K562 (cell line): ENCODE measurements at regions not wholly inside any gene's neighbourhood (a gene's known extent, or its start where the extent isn't known, plus 50 kb on each side); places are given as distances from the start of the nearest gene placed in this dataset.

ENCODE experiments used
- ATAC-seq: fragments of 200-7000 bp; cut with Tn5 transposase; 3 replicates; pipeline ENCODE4 v1.9.1; 2020; ENCODE audit warnings: moderate library complexity
- BruUV-seq: library from RNA; stranded (reverse); fragments of 400-500 nt; replicated peaks from 2 replicates; lab custom pipeline; 2021; lab: Mats Ljungman, UMichigan
- CTCF ChIA-PET: fragments of 300-600 bp; formaldehyde crosslinking; extraction: SDS; loops from one replicate; lab custom pipeline; 2021; ENCODE audit warnings: low intra/inter-chr PET ratio; lab: Yijun Ruan, JAX
- POLR2A ChIA-PET: fragments of 300-600, 350-650 bp; sonication (Branson Sonifier 250); formaldehyde crosslinking; extraction: SDS; loops from one replicate; lab custom pipeline; 2021; ENCODE audit warnings: antibody characterized with exemption, inconsistent platforms; lab: Yijun Ruan, JAX
- DNase-seq, 4 experiments: peaks; one replicate each; pipeline versions ENCODE4 v3.0.0 to v3.0.0-alpha.2; 2011 to 2018; ENCODE audit warnings: low spot score in 3 of 4, mixed read lengths in 3 of 4; ENCODE audit errors: extremely low read depth in 1 of 4
- FAIRE-seq: peaks from 2 replicates; lab custom pipeline; 2011; peaks lifted over from hg19 to GRCh38; lab: Jason Lieb, UNC
- H2AFZ ChIP-seq: 2 replicates; pipeline ENCODE4 v1.6.0; 2011; ENCODE audit warnings: low read depth, low read length, control low read depth, inconsistent platforms
- H3K27ac ChIP-seq: fragments of 200-600 bp; 3 replicates; pipeline ENCODE4 v1.8.0; 2011; ENCODE audit warnings: low read depth, mild to moderate bottlenecking, control low read depth, inconsistent platforms, low read length, moderate library complexity, mixed read lengths; ENCODE audit errors: extremely low read depth
- H3K27me3 ChIP-seq, 2 experiments: fragments of 300-600 bp in 1 of 2; 2 replicates in 1 of 2; 3 replicates in 1 of 2; pipeline versions ENCODE4 v1.6.0 to v1.8.0; 2011; ENCODE audit warnings: inconsistent platforms in 2 of 2, low read length in 2 of 2, mild to moderate bottlenecking in 1 of 2, mixed read lengths in 1 of 2, moderate library complexity in 1 of 2; ENCODE audit not compliant: control insufficient read depth in 2 of 2, insufficient read depth in 2 of 2
- H3K36me3 ChIP-seq: fragments of 300-600 bp; 3 replicates; pipeline ENCODE4 v1.8.0; 2011; ENCODE audit warnings: mild to moderate bottlenecking, low read length, inconsistent platforms; ENCODE audit not compliant: control insufficient read depth, insufficient read depth
- H3K4me1 ChIP-seq, 2 experiments: fragments of 200-600 bp in 1 of 2; replicated peaks in 1 of 2; 2 replicates in 1 of 2; 3 replicates in 1 of 2; pipeline versions ENCODE4 v1.5.1 to v1.8.0; 2011; ENCODE audit warnings: inconsistent platforms in 2 of 2, low read length in 2 of 2, mild to moderate bottlenecking in 1 of 2, mixed read lengths in 1 of 2, moderate library complexity in 1 of 2; ENCODE audit not compliant: control insufficient read depth in 2 of 2, insufficient read depth in 2 of 2
- H3K4me2 ChIP-seq: 2 replicates; pipeline ENCODE4 v1.6.1; 2011; ENCODE audit warnings: low read length, control low read depth, inconsistent platforms, mixed read lengths; ENCODE audit not compliant: insufficient read depth
- H3K4me3 ChIP-seq: fragments of 200-600 bp; sonication (generic), shearing (Covaris generic); 2 replicates; pipeline ENCODE4 v1.5.1; 2016; ENCODE audit warnings: control low read depth, inconsistent platforms
- H3K79me2 ChIP-seq: fragments of 200-600 bp; 3 replicates; pipeline ENCODE4 v1.8.0; 2011; ENCODE audit warnings: low read length, inconsistent platforms; ENCODE audit not compliant: control insufficient read depth, insufficient read depth
- H3K9ac ChIP-seq, 2 experiments: 2 replicates each; pipeline versions ENCODE4 v1.6.0 to v1.6.1; 2011; ENCODE audit warnings: low read depth in 2 of 2, low read length in 2 of 2, control low read depth in 1 of 2, inconsistent platforms in 1 of 2, mild to moderate bottlenecking in 1 of 2, mixed read lengths in 1 of 2; ENCODE audit not compliant: insufficient read depth in 1 of 2
- H3K9me1 ChIP-seq: one replicate; pipeline ENCODE4 v1.6.0; 2011; ENCODE audit warnings: inconsistent platforms, mild to moderate bottlenecking, low read length, moderate library complexity; ENCODE audit not compliant: control insufficient read depth, insufficient read depth
- H3K9me3 ChIP-seq: replicated peaks from 2 replicates; pipeline ENCODE4 v1.5.1; 2011; ENCODE audit warnings: low read depth, low read length, inconsistent platforms; ENCODE audit not compliant: control insufficient read depth, insufficient read depth
- H4K20me1 ChIP-seq: replicated peaks from 2 replicates; pipeline ENCODE4 v1.6.1; 2011; ENCODE audit warnings: low read length, inconsistent platforms, mixed read lengths; ENCODE audit not compliant: control insufficient read depth, insufficient read depth
- CAMTA2 ChIP-seq: fragments of 250-450 bp; sonication (Bioruptor Pico); conservative IDR thresholded peaks from 2 replicates; pipeline ENCODE4 v1.5.1; 2022
- GATAD2A ChIP-seq: fragments of 450-650 bp; IDR thresholded peaks from 2 replicates; pipeline ENCODE4 v1.6.1; 2017
- IFI16 ChIP-seq: fragments of 250-450 bp; sonication (Bioruptor Pico); IDR thresholded peaks from 2 replicates; pipeline ENCODE4 v2.1.2; 2022; ENCODE audit warnings: mild to moderate bottlenecking, inconsistent platforms
- PHF8 ChIP-seq: fragments of 200-600 bp; sonication (generic); IDR thresholded peaks from 2 replicates; pipeline ENCODE4 v1.6.1; 2012; ENCODE audit warnings: mixed run types, mild to moderate bottlenecking, inconsistent platforms, low read length, moderate library complexity, borderline replicate concordance
- STAG1 ChIP-seq: sonication (generic); formaldehyde crosslinking; IDR thresholded peaks from 2 replicates; pipeline ENCODE4 v1.5.0; 2020; ENCODE audit warnings: missing genetic modification reagents, borderline replicate concordance
- TRIM24 ChIP-seq, 2 experiments: fragments of 450-650 bp; IDR thresholded peaks; 2 replicates each; pipeline ENCODE4 v1.6.1; 2016
- ZC3H11A ChIP-seq: IDR thresholded peaks from 2 replicates; pipeline ENCODE4 v1.6.1; 2012; ENCODE audit warnings: low read depth, low read length, improper control_type of control experiment
- ZNF696 ChIP-seq: fragments of 250-450 bp; sonication (Bioruptor Pico); conservative IDR thresholded peaks from 2 replicates; pipeline ENCODE4 v1.4.0; 2020; ENCODE audit warnings: mild to moderate bottlenecking, moderate library complexity
- WGBS: fragments of 100-300 bp; shearing (Covaris generic); methylation state at CpG from one replicate; pipeline ENCODE4 v1.1.6; 2016; ENCODE audit warnings: low coverage, mixed read lengths; ENCODE audit not compliant: insufficient coverage; ENCODE audit errors: missing lambda C conversion rate; 5-methylcytosine and 5-hydroxymethylcytosine counted together
- in situ Hi-C: fragments of 300-500 bp; cut with MboI; formaldehyde crosslinking; loops from 4 replicates; pipeline ENCODE4 v1.15.0; 2018; ENCODE audit warnings: inconsistent platforms, mixed read lengths
- intact Hi-C: fragments of 100-400 bp; cut with micrococcal nuclease; formaldehyde crosslinking; loops from 2 replicates; pipeline ENCODE4 v1.14.2; 2022
- TF ChIP-seq, protein P1 (sequence below): fragments of 450-650 bp; formaldehyde crosslinking; IDR thresholded peaks from 2 replicates; pipeline ENCODE4 v1.4.0; 2022; ENCODE audit warnings: mild to moderate bottlenecking, moderate library complexity
- TF ChIP-seq, protein P2 (sequence below): fragments of 450-650 bp; IDR thresholded peaks from 2 replicates; pipeline ENCODE4 v1.6.1; 2016; ENCODE audit warnings: low read depth
- TF ChIP-seq, protein P3 (sequence below): fragments of 250-450 bp; sonication (Bioruptor Pico); IDR thresholded peaks from 2 replicates; pipeline ENCODE4 v1.5.0; 2021; ENCODE audit warnings: mild to moderate bottlenecking, moderate library complexity

DNA sequence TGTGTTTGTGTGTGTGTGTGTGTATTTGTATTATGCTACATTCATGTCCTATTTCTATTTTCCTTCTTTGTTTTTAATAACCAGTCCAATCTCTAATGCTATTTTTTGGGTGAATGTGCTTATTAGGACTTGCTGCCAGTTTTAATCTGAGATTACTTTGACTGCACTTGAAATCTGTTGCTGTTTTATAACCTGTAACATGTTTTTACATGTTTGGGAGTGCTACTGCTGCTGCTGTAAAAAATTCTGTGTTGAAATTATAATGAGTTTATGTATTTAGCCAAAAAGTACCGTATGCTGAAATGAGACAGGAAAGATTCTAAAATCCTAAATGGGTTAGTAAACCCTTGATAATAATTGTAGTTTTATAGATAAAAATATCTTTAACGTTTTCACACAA, 104.7 kb upstream of the SSBP2 start:
- no TSS peak for BruUV-seq
- H3K9me3 ChIP-seq, result no peaks in the 10 kb centered on the region
- DNase-seq, result no peak
- POLR2A ChIA-PET, result no interaction called here
- no peaks in the 10 kb centered on the region for H3K9me1 ChIP-seq
- intact Hi-C loops, result loop anchor here (10.0 kb wide), 1 partner anchor 369 kb away; no protein-coding TSS in a partner anchor
- peaks cover 9% of the 10 kb centered on the region; the same call in 1 of the 3 replicates for H3K79me2 ChIP-seq
- 20% methylated on average over 2 of the region's 2 CpGs for WGBS
- no peaks in the 10 kb centered on the region for H3K36me3 ChIP-seq
- no peak for FAIRE-seq
- in situ Hi-C loops, result no loop called here
- H3K27ac ChIP-seq, result no peak overlapping the region; the same call in 2 of the 3 replicates
- CTCF ChIA-PET, result no interaction called here
- no peaks in the 10 kb centered on the region for H3K27me3 ChIP-seq
- peaks cover 28 to 33% of the 10 kb centered on the region in 2 experiments for H3K4me1 ChIP-seq
- H3K9ac ChIP-seq, result no peak overlapping the region; a peak in 1 of 4 replicates
- no peak overlapping the region for H3K4me3 ChIP-seq
- no peak for ATAC-seq
- H2AFZ ChIP-seq, result peak overlapping the region; percentile 54; the same call in 1 of the 2 replicates
- H3K4me2 ChIP-seq, result no peak overlapping the region
- no peaks in the 10 kb centered on the region for H4K20me1 ChIP-seq
- TF ChIP-seq ZC3H11A (no peak), IFI16 (no peak), PHF8 (no peak), CAMTA2 (CRISPR knock-in tag) (no peak), ZNF696 (no peak), TRIM24 (IDR thresholded peaks at IDR 0.05) (no peak), GATAD2A (no peak), STAG1 (CRISPR knock-in tag) (no peak)
- TF ChIP-seq, protein P1, sequence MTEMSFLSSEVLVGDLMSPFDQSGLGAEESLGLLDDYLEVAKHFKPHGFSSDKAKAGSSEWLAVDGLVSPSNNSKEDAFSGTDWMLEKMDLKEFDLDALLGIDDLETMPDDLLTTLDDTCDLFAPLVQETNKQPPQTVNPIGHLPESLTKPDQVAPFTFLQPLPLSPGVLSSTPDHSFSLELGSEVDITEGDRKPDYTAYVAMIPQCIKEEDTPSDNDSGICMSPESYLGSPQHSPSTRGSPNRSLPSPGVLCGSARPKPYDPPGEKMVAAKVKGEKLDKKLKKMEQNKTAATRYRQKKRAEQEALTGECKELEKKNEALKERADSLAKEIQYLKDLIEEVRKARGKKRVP (CRISPR knock-in tag), result no peak
- TF ChIP-seq, protein P2, sequence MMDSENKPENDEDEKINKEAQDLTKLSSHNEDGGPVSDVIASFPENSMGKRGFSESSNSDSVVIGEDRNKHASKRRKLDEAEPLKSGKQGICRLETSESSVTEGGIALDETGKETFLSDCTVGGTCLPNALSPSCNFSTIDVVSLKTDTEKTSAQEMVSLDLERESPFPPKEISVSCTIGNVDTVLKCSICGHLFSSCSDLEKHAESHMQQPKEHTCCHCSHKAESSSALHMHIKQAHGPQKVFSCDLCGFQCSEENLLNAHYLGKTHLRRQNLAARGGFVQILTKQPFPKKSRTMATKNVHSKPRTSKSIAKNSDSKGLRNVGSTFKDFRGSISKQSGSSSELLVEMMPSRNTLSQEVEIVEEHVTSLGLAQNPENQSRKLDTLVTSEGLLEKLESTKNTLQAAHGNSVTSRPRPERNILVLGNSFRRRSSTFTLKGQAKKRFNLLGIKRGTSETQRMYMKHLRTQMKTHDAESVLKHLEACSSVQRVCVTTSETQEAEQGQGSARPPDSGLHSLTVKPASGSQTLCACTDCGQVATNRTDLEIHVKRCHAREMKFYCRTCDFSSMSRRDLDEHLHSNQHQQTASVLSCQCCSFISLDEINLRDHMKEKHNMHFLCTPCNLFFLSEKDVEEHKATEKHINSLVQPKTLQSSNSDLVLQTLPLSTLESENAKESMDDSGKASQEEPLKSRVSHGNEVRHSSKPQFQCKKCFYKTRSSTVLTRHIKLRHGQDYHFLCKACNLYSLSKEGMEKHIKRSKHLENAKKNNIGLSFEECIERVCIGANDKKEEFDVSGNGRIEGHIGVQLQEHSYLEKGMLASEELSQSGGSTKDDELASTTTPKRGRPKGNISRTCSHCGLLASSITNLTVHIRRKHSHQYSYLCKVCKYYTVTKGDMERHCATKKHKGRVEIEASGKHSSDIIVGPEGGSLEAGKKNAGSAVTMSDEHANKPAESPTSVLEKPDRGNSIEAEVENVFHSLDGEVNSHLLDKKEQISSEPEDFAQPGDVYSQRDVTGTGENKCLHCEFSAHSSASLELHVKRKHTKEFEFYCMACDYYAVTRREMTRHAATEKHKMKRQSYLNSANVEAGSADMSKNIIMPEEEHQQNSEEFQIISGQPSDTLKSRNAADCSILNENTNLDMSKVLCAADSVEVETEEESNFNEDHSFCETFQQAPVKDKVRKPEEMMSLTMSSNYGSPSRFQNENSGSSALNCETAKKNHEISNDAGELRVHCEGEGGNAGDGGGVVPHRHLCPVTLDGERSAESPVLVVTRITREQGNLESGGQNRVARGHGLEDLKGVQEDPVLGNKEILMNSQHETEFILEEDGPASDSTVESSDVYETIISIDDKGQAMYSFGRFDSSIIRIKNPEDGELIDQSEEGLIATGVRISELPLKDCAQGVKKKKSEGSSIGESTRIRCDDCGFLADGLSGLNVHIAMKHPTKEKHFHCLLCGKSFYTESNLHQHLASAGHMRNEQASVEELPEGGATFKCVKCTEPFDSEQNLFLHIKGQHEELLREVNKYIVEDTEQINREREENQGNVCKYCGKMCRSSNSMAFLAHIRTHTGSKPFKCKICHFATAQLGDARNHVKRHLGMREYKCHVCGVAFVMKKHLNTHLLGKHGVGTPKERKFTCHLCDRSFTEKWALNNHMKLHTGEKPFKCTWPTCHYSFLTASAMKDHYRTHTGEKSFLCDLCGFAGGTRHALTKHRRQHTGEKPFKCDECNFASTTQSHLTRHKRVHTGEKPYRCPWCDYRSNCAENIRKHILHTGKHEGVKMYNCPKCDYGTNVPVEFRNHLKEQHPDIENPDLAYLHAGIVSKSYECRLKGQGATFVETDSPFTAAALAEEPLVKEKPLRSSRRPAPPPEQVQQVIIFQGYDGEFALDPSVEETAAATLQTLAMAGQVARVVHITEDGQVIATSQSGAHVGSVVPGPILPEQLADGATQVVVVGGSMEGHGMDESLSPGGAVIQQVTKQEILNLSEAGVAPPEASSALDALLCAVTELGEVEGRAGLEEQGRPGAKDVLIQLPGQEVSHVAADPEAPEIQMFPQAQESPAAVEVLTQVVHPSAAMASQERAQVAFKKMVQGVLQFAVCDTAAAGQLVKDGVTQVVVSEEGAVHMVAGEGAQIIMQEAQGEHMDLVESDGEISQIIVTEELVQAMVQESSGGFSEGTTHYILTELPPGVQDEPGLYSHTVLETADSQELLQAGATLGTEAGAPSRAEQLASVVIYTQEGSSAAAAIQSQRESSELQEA, result no peak
- TF ChIP-seq, protein P3, sequence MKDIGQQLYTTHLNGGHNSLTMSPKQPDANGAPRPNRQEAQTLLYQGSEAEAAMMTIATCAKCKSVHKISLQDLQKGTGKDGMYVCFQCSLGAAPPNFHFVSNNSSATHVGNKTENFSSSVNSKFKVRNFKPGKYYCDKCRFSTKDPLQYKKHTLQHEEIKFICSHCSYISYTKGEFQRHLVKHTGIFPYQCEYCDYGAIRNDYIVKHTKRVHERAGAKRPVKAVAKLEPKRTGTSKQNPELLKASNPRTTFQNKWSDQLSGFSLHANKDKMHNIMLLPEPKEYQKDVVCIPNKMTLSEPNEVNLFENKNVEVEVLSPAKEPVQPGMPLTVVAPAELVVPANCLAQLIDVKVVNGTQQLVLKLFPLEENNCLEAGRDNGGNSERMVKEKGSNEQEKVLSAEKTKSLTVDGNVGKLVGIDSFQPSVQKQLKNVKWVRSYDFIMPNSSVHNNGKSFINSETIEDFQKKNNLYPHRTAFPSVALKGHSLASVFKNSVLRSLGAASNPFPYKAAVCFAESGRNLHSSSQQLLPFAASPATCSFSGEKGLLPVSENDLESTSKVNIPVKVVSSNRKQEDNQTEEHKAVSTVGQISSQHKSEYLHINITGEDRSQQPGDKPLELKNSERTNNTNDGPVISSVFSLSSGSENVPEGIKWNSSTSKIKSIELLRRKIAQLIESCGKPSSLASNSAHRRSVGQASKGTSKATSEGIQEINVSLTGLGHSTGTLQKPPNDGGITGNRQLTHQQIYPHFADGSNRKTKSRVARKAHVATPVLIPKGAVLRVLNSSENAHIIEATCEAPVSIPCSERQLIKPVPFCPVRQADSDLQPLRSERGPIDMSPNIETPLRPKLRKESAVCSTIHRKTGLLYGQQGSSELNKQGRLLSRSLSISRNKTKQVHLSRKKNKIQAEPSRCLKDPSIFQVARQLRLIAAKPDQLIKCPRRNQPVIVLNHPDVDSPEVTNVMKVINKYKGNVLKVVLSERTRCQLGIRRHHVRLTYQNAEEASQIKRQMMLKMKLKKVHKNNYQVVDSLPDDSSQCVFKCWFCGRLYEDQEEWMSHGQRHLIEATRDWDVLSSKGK (CRISPR knock-in tag), result no peak
